Lower lobe of right lung (tissue), 2 donors: ENCODE measurements at regions not wholly inside any gene's neighbourhood (a gene's known extent, or its start where the extent isn't known, plus 50 kb on each side); places are given as distances from the start of the nearest gene placed in this dataset.

ENCODE experiments used
- ATAC-seq, 2 donors: fragments of 200-7000 bp; cut with Tn5 transposase; one replicate each; pipeline ENCODE4 v1.9.1; 2020 to 2022; ENCODE audit warnings: mild to moderate bottlenecking in 2 of 2, moderate library complexity in 2 of 2
- DNase-seq: peaks from one replicate; pipeline ENCODE4 v3.0.0-alpha.2; 2020
- H3K27ac ChIP-seq: fragments of 200-600 bp; one replicate; pipeline ENCODE4 v1.8.0; 2022
- H3K27me3 ChIP-seq: fragments of 200-600 bp; one replicate; pipeline ENCODE4 v1.8.0; 2022; ENCODE audit warnings: low read depth
- H3K36me3 ChIP-seq: fragments of 200-600 bp; one replicate; pipeline ENCODE4 v1.8.0; 2022; ENCODE audit warnings: mild to moderate bottlenecking
- H3K4me1 ChIP-seq: fragments of 200-600 bp; one replicate; pipeline ENCODE4 v1.8.0; 2022
- H3K4me3 ChIP-seq: fragments of 200-600 bp; one replicate; pipeline ENCODE4 v1.8.0; 2022; ENCODE audit warnings: mild to moderate bottlenecking
- H3K9me3 ChIP-seq: fragments of 200-600 bp; one replicate; pipeline ENCODE4 v1.8.0; 2022
- intact Hi-C: fragments of 100-400 bp; cut with DNase I; formaldehyde crosslinking; loops from one replicate; pipeline ENCODE4 v1.11.0; 2022
- TF ChIP-seq, protein P1 (sequence below): fragments of 200-600 bp; IDR thresholded peaks from one replicate; pipeline ENCODE4 v1.8.0; 2022; ENCODE audit warnings: antibody characterized with exemption, mild to moderate bottlenecking
- donor health status: DM: no; HTN: yes; CAD: no; lungs with severe emphysema.

DNA sequence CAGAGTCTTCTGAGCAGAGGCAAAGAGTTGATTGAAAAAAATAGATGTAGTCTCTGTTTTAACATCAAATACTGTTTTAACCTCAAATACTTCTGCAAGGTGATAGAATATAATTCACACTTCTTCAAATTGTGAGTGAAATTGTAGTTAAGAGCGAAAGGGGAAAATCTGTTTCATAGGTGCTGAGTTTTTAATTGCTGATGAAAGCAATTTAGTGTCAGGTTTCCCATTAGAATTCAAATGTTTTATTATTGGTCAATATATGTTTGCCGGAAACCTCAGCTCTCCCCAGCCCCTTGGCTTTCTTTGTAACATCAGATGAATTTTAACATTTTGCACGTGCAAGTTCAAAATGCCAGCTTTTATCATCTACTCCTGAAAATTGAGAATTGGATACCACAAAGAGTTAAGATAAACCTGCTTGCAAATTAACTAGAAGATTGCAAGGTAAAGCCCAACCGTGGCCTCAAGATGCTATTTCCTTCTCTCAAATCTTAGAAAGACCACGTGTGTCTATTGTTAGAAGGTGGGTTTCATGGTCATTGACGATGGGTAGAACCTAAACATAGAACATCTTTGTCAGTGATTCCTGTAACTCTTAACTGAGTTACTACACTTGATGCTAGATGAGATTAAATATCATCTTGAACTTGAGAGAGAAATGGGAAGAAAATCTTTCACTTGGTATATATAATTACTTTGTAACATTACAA, 1824.2 kb upstream of the TENM3 start:
- H3K27ac ChIP-seq, result no peak overlapping the region
- no peak overlapping the region for H3K4me3 ChIP-seq
- ATAC-seq (no peak), DNase-seq (no peak)
- no peaks in the 10 kb centered on the region for H3K4me1 ChIP-seq
- H3K9me3 ChIP-seq, result no peaks in the 10 kb centered on the region
- H3K36me3 ChIP-seq, result no peaks in the 10 kb centered on the region
- TF ChIP-seq, protein P1, sequence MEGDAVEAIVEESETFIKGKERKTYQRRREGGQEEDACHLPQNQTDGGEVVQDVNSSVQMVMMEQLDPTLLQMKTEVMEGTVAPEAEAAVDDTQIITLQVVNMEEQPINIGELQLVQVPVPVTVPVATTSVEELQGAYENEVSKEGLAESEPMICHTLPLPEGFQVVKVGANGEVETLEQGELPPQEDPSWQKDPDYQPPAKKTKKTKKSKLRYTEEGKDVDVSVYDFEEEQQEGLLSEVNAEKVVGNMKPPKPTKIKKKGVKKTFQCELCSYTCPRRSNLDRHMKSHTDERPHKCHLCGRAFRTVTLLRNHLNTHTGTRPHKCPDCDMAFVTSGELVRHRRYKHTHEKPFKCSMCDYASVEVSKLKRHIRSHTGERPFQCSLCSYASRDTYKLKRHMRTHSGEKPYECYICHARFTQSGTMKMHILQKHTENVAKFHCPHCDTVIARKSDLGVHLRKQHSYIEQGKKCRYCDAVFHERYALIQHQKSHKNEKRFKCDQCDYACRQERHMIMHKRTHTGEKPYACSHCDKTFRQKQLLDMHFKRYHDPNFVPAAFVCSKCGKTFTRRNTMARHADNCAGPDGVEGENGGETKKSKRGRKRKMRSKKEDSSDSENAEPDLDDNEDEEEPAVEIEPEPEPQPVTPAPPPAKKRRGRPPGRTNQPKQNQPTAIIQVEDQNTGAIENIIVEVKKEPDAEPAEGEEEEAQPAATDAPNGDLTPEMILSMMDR, result no peak
- H3K27me3 ChIP-seq, result no peaks in the 10 kb centered on the region
- intact Hi-C loops, result no loop called here

DNA sequence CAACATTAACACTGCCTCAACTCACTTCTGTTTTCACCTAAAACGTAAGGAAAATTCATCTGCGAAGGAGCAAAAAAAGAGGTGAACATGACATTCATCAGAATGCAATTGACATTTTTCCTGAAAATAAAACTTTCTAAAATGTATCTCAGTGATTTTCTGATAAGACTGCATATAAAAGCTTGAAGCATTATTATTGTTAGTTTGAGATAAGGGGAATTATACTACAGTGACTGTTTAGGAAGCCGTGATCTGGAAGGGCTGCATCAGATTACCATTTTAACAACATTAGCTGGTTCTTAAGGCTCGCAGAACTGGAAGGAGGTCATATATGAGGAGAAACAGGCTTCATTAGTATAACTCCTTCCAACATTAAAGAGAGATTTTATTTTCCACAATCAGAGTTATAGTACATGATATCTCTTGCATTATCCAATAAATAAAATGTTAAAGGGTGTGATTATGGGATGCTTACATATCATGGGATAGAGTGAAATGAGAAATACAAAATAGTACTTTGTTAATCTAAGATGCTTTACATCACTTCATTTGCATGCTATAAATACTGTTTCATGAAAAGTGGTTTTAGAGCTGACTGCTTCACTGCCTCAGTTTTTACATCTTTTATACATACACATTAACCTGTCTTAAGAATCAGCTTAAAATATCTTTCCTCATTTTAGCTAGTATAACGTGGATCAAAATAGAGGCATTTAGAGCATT, 1820.1 kb upstream of the TENM3 start:
- H3K4me3 ChIP-seq, result no peak overlapping the region
- no peaks in the 10 kb centered on the region for H3K9me3 ChIP-seq
- no peaks in the 10 kb centered on the region for H3K4me1 ChIP-seq
- H3K36me3 ChIP-seq, result no peaks in the 10 kb centered on the region
- H3K27me3 ChIP-seq, result no peaks in the 10 kb centered on the region
- no peak for ATAC-seq
- no peak for DNase-seq
- TF ChIP-seq, protein P1, result no peak
- H3K27ac ChIP-seq, result no peak overlapping the region
- intact Hi-C loops, result no loop called here

- DNase-seq (no peak), ATAC-seq (no peak)
- TF ChIP-seq, protein P1, result no peak
- intact Hi-C loops, result no loop called here
- Histone ChIP-seq H3K4me3 (no peak overlapping the region), H3K36me3 (no peaks in the 10 kb centered on the region), H3K4me1 (no peaks in the 10 kb centered on the region), H3K9me3 (no peaks in the 10 kb centered on the region), H3K27me3 (no peaks in the 10 kb centered on the region), H3K27ac (no peak overlapping the region)
Measured at GRCh38 chr4:180423712-180424057, 1819.5 kb upstream of the TENM3 start.

GRCh38 chr4:180426938-180427337, 1816.3 kb upstream of the TENM3 start:
- ATAC-seq (no peak), DNase-seq (no peak)
- Histone ChIP-seq H3K4me3 (no peak overlapping the region), H3K4me1 (no peaks in the 10 kb centered on the region), H3K9me3 (no peaks in the 10 kb centered on the region), H3K27me3 (no peaks in the 10 kb centered on the region), H3K36me3 (no peaks in the 10 kb centered on the region), H3K27ac (no peak overlapping the region)
- TF ChIP-seq, protein P1, result no peak
- intact Hi-C loops, result no loop called here

GRCh38 chr4:180430283-180430682, 1812.9 kb upstream of the TENM3 start:
- H3K27ac ChIP-seq, result no peak overlapping the region
- no peak overlapping the region for H3K4me3 ChIP-seq
- no peaks in the 10 kb centered on the region for H3K27me3 ChIP-seq
- no peaks in the 10 kb centered on the region for H3K9me3 ChIP-seq
- TF ChIP-seq, protein P1, result no peak
- ATAC-seq (no peak), DNase-seq (no peak)
- intact Hi-C loops, result no loop called here
- H3K36me3 ChIP-seq, result no peaks in the 10 kb centered on the region
- no peaks in the 10 kb centered on the region for H3K4me1 ChIP-seq
